GM18507 (cell line): ENCODE measurements at regions not wholly inside any gene's neighbourhood (a gene's known extent, or its start where the extent isn't known, plus 50 kb on each side); places are given as distances from the start of the nearest gene placed in this dataset.
A peak's percentile ranks its signal among the peaks of the same experiment; 100 is the strongest.

Experiments
- DNase-seq: peaks from one replicate; pipeline ENCODE4 v3.0.0; 2011; ENCODE audit warnings: low read depth; ENCODE audit not compliant: insufficient read length; ENCODE audit errors: extremely low spot score
- FAIRE-seq: peaks from 2 replicates; lab custom pipeline; 2011; peaks lifted over from hg19 to GRCh38; lab: Jason Lieb, UNC

GRCh38 chr14:49527221-49527620, 59.0 kb downstream of the RPS29 start:
- FAIRE-seq: no peak
- no peak for DNase-seq

- no peak for DNase-seq
- no peak for FAIRE-seq
Observed at GRCh38 chr14:49526101-49526500, 60.1 kb downstream of the RPS29 start.

GRCh38 chr14:49516286-49516685, 69.9 kb downstream of the RPS29 start:
- FAIRE-seq (no peak), DNase-seq (no peak)

GRCh38 chr14:49512571-49512970, 73.6 kb downstream of the RPS29 start:
- DNase-seq (no peak), FAIRE-seq (no peak)

GRCh38 chr14:49512147-49512551, 74.0 kb downstream of the RPS29 start:
- FAIRE-seq: no peak
- DNase-seq: no peak

GRCh38 chr14:49508124-49508523, 78.1 kb downstream of the RPS29 start:
- no peak for DNase-seq
- FAIRE-seq: no peak

- FAIRE-seq (no peak), DNase-seq (no peak)
Observed at GRCh38 chr14:49506650-49507049, 79.5 kb downstream of the RPS29 start.

GRCh38 chr14:49505041-49505766, 81.0 kb downstream of the RPS29 start:
- no peak for FAIRE-seq

GRCh38 chr14:49497725-49498348, 88.3 kb downstream of the RPS29 start:
- DNase-seq: peak; percentile 39
- FAIRE-seq: peak; percentile 83

More at GRCh38 chr14:49505041-49505766, 81.0 kb downstream of the RPS29 start:
- DNase-seq: no peak

- DNase-seq: no peak
- FAIRE-seq: no peak
Observed at GRCh38 chr14:49497267-49497666, 88.9 kb downstream of the RPS29 start.

- FAIRE-seq: no peak
- DNase-seq: no peak
Observed at GRCh38 chr14:49494836-49495235, 91.3 kb downstream of the RPS29 start.

GRCh38 chr14:49493557-49493956, 92.6 kb downstream of the RPS29 start:
- FAIRE-seq (no peak), DNase-seq (no peak)

- DNase-seq (no peak), FAIRE-seq (no peak)
Observed at GRCh38 chr14:49492151-49492550, 94.0 kb downstream of the RPS29 start.

GRCh38 chr14:49489341-49489740, 96.8 kb downstream of the RPS29 start:
- FAIRE-seq: no peak
- DNase-seq: no peak

- FAIRE-seq (no peak), DNase-seq (no peak)
Observed at GRCh38 chr14:49487238-49487637, 98.9 kb downstream of the RPS29 start.

- no peak for DNase-seq
- no peak for FAIRE-seq
Observed at GRCh38 chr14:49485290-49485689, 100.9 kb downstream of the RPS29 start.

- FAIRE-seq (no peak), DNase-seq (no peak)
Observed at GRCh38 chr14:49484180-49484579, 102.0 kb downstream of the RPS29 start.

- FAIRE-seq (peak; percentile 64), DNase-seq (no peak)
Observed at GRCh38 chr14:49483268-49483667, 102.9 kb downstream of the RPS29 start.

GRCh38 chr14:49480979-49481498, 105.1 kb downstream of the RPS29 start:
- DNase-seq (no peak), FAIRE-seq (no peak)

- no peak for FAIRE-seq
Observed at GRCh38 chr14:49480053-49480760, 106.0 kb downstream of the RPS29 start.

More at GRCh38 chr14:49480053-49480760, 106.0 kb downstream of the RPS29 start:
- DNase-seq: no peak
